ENCODE measurements at regions not wholly inside any gene's neighbourhood (a gene's known extent, or its start where the extent isn't known, plus 50 kb on each side); places are given as distances from the start of the nearest gene placed in this dataset.

DNA sequence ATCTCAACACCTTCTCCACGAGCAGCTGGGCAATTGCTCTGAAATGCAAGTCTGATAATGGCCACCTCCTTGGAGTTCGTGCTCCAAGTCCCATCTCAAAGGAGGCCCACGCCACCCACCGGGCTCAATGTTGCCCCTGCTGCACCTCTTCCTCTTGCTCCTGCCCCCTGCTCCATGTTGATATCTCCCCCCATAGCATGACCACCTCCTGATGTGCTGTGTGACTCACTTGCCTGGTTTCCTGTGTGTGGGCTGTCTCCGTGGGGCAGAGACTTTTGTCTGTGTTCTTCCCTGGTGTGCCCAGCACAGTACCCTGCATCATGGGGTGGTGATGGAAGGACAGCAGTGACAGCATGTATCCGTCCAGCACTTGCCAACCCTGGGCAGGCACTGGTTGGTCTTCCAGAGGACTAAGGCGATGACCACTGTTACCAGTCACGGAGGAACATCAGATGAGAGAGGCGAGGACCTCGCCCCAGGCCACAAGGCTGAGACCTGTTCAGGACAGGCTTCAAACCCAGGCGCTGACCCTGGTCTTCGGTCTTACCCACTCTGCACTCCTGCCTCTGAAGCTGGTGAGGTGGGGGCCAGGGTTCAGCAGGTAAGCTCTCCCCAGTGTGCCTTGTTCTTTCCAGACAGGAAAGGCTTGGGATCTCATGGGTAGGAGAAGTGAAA lies 104.6 kb upstream of the LRPAP1 start:
- TF ChIP-seq ZFP30 (CRISPR knock-in tag; IDR thresholded peaks at IDR 0.05) (no peak), ZFP3 (CRISPR knock-in tag; IDR thresholded peaks at IDR 0.05) (no peak), PATZ1 (CRISPR knock-in tag; IDR thresholded peaks at IDR 0.05; ENCODE audit: borderline replicate concordance) (no peak), ARNTL (CRISPR knock-in tag; IDR thresholded peaks at IDR 0.05; ENCODE audit: borderline replicate concordance, low read depth) (no peak)
